NCI-H2107 (cell line): ENCODE measurements at regions not wholly inside any gene's neighbourhood (a gene's known extent, or its start where the extent isn't known, plus 50 kb on each side); places are given as distances from the start of the nearest gene placed in this dataset.
"Not testable (repeated sequence)": the region's sequence is repeated elsewhere in the genome, so short reads cannot be mapped to it uniquely, and the experiment has no call there.

Source experiments
- DNase-seq: peaks from one replicate; lab custom pipeline; 2025; lab: John Stamatoyannopoulos, UW

DNA sequence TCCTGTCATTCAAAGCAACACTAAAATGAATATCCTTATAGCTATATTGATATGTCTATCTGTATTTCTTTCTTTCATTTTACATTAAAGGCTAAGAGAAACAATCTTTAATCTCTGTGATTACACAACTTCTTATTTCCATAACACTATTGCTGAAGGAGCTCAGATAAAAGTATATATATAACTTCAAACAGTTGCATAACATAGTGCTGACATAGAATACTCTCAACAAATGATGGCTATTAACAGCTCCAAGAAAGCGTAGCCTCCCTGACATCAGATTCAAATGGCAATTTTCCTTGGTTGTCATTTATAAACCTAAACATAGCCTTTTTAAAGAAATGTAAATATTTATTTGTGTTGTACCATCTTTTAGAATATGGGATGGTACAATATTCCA, 116.6 kb upstream of the PTPRG start:
- DNase-seq: no peak

GRCh38 chr3:61445924-61446323, 115.4 kb upstream of the PTPRG start:
- DNase-seq: no peak

DNA sequence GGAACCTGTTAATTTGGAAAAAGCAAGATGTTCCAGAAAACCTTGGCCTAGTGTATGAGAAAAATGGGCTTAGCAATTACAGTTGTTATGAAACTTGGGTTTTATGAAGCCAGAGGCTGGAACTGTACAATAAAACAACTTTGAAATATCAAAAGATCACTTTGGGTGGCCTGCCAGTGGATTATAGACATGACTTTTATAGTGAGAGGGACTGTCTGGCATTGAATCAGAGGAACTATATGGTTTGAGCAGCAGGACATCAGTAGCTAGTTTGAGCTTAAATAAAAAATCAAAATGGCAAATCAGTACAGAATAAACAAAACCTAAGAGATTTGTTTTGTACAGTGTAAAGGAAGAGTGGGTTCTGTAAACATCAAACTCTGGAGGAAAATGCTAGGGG, 115.0 kb upstream of the PTPRG start:
- no peak for DNase-seq

- no peak for DNase-seq
These were observed 113.0 kb upstream of the PTPRG start for GRCh38 chr3:61448378-61448777.

DNA sequence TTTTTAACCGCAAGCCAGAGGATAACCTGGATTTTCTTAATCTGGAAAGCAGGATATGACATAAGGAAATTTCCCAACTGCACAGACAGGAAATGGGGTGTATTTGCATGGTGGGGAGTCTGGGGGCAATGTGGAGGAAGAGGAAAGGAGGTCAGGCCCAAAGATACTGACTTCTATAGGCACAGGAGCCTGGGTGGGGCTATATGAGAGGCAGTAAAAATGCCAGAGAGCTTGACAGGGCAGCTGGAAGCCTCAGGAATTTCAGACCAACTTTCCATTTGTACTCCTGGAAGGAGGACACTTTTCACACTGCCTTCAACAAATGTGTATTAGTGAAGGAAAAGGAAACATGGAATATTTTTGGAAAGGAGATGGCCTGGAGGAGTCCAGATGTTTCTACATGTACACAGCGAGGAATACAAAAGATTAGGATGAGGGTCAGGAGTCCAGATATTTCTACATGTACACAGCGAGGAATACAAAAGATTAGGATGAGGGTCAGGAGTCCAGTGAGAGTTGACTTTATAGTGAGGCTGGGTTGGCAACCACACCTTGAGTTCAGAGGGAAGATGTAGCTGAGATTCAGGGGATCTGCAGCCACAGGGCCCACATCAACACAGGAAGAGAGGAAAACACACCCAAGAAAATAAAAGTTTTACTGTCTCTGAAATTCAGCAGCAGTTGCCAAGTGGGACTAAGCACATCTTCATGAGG, 111.9 kb upstream of the PTPRG start:
- DNase-seq: no peak

GRCh38 chr3:61450866-61451265, 110.5 kb upstream of the PTPRG start:
- no peak for DNase-seq

DNA sequence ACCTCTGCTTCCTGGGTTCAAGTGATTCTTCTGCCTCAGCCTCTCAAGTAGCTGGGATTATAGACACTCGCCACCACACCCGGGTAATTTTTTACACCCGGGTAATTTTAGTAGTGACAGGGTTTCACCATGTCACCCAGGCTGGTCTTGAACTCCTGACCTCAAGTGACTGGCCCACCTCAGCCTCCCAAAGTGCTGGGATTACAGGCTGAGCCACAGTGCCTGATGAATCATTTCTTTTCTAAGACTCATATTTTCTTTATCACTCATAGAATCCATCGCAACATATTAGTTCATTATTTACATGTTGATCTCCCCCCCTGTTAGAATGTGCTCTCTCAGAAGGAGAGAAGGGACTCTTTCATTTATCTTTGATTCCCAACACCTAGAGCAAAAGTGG, 109.5 kb upstream of the PTPRG start:
- DNase-seq: no peak

DNA sequence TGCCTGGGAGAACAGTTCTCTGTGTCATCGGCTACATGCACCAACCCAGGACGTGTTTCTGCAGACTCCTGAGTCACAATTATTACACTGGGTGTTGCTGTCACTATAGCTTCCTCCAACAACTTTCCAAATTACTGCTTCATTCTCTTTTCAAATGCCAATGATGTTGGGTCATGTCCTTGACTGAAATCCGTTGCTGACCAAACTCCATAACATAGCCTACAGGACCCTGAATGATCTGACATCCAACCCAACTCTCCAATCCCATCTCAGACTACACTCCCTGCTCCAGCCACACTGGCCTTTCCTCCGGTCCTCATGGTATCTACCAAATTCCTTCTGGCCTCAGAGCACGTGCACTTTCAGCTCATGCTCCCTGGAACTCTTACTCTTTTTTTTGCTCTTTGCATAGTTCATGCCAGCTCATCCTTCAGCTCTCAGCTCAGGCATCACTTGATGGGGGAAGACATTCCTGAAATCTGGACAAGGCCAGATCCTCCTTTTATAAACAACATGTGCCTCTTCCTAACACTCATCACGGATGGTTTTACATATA, 108.8 kb upstream of the PTPRG start:
- DNase-seq: no peak

GRCh38 chr3:61454006-61454585, 107.3 kb upstream of the PTPRG start:
- DNase-seq: no peak

GRCh38 chr3:61454801-61455200, 106.6 kb upstream of the PTPRG start:
- DNase-seq: no peak

DNA sequence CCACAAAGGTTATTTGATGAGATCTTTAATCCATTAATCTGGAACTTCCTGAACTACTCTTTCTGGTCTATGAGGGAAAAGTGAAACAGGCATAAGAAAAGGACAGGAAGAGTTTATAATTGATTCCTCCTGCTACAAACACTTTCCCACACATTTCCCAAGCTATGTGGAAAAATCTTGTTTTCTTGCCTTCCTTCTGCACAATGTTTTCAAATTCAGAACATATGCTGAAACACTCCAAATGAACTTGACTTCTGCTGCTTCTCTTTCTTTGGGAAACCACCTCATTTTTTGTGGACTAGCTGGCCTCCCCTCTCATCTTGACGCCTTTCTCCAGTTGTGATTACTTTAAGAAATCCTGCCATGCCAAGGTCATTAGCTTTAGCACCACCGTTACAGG, 100.7 kb upstream of the PTPRG start:
- no peak for DNase-seq

DNA sequence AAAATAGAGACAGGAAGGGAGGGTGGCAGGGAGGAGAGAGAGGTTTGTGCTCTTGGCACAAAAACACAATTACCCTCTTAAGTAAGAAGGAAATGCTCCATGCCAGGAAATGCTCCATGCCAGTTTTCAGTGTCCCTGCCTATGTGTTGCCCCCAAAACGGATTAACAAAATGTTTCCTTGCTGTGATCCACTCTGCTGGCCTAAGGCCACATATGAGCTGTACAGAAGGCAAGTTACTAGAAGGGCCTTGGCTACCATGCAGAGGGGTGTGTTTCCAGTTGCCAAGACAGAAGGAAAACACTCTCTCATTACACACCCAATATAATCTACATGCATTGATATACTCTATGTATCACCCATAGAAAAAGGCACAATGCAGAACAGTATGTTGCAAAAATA, 98.2 kb upstream of the PTPRG start:
- DNase-seq: no peak

DNA sequence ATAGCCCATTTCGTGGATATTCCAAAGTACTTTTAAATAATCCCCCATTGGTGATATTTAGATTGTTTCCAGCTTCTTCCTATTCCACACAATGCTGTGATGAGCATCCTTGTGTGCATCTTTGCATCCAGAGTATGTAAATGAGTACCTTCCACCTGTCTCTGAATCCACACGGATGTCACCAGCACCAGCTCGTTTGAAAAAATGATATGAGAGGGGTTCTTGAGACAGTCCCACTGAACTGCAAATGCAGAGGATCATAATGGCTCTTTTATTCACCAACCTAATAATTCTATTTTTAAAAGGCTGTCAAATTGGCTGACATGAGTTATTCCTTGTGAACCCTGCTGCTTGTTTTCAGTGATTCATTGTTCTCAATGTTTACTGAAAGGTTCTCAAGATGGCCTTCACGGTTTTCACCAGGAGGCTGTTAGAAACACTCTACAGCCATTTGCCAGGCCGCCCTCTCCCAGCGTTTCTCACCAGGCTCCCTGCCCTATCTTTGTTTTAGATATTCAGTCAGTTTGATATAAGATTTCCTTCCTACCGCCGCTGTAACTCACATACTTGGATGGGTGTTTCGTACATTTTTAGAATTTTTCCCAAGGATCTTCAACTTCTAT, 96.7 kb upstream of the PTPRG start:
- peak; percentile 41 for DNase-seq

DNA sequence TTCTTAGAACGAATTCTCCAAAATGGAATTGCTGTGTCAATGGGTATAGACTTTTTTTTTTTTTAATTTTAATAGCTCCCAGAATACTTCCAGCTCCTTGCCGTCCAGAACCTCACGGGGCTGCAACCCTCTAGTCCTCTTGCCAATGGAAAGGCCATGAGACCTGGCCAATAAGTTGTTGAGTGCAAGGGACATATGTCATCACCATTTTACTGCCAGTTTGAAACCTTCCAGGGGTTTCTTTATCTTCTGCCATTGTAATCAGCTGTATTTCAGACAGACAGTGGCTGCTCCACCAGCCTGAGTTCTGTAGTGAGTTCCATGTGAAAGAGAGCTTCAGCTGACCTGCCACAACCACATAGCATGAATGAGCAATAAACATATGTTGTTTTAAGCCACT, 95.0 kb upstream of the PTPRG start:
- DNase-seq: no peak

DNA sequence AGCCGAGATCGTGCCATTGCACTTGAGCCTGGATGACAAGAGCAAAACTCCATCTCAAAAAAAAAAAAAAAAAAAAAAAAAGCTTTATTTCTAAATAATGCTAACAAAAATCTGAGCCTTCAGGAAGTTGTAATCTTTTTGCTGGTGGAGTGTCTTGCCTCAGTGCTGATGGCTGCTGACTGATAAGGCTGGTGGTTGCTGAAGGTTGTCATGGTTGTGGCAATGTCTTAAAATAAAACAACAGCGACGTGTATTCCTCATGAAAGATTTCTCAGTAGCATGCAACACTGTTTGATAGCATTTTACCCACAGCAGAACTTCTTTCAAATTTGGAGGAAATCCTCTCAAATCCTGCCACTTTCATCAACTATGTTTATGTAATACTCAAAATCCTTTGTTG, 77.4 kb upstream of the PTPRG start:
- no peak for DNase-seq

GRCh38 chr3:61493339-61493738, 68.0 kb upstream of the PTPRG start:
- no peak for DNase-seq

GRCh38 chr3:61494309-61494708, 67.1 kb upstream of the PTPRG start:
- not testable (repeated sequence) for DNase-seq

GRCh38 chr3:61497463-61497862, 63.9 kb upstream of the PTPRG start:
- no peak for DNase-seq

DNA sequence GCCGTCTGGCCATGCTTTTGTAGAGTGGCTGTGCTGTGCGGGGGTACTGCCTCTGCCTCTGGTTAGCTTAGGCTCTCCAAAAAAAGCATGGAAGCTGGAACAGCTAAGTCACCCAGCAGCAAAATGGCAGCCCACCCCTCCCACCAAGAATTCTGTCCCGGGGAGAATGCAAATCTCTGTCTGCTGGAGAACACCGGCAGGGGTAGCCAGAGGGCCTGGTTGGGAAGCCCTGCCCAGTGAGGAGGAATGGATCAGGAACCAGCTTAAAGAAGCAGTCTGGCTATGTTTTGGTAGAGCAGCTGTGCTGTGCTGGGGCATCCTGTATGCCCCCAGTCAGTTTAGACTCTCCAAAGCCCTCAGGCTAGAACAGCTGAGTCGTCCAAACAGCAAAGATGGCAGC, 56.2 kb upstream of the PTPRG start:
- DNase-seq: no peak

GRCh38 chr3:61507946-61508345, 53.4 kb upstream of the PTPRG start:
- DNase-seq: no peak
